GM19463 (cell line): ENCODE measurements at regions not wholly inside any gene's neighbourhood (a gene's known extent, or its start where the extent isn't known, plus 50 kb on each side); places are given as distances from the start of the nearest gene placed in this dataset.
A peak's percentile ranks its signal among the peaks of the same experiment; 100 is the strongest.

Experiments used
- ATAC-seq: cut with Tn5 transposase; IDR thresholded peaks from one replicate; pipeline ENCODE4 v1.9.1; 2021; ENCODE audit warnings: mild to moderate bottlenecking, moderate library complexity; ENCODE audit not compliant: unreplicated experiment

- no peak for ATAC-seq
Measured at GRCh38 chr2:201968476-201968875, 65.2 kb upstream of the FZD7 start.

DNA sequence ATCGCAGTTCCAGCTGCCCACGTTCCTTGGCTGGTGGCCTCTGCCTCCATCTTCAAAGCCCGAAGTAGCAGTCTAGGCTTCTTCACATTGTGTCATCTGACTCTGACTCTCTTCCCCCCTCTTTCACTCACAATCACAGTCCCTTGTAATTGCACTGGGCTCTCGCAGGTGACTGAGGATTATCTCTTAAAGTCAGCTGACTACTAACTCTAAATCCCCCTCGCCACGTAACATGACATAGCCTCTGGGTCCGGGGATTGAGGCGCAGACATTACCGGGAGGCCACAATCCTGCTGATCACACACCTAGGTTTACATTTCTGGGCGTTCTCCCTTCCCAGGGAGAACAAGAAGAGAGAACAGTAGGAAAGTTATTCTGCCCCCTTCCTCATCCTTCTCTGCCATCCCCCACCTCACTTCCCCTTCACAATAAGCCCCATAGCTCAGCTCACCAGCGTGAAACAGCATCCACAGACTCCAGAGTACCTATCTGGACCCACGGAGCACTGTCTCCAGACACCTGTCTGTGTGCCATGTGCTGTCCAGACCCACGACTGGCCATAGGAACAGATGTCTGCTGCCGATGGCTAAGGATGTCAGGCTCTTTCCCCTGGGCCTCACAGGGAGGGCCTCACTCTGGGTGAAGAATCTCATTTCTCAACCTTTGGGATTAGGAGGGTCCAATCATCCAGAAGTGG lies 64.3 kb upstream of the FZD7 start:
- no peak for ATAC-seq

- no peak for ATAC-seq
Measured at GRCh38 chr2:201969938-201970785, 63.5 kb upstream of the FZD7 start.

DNA sequence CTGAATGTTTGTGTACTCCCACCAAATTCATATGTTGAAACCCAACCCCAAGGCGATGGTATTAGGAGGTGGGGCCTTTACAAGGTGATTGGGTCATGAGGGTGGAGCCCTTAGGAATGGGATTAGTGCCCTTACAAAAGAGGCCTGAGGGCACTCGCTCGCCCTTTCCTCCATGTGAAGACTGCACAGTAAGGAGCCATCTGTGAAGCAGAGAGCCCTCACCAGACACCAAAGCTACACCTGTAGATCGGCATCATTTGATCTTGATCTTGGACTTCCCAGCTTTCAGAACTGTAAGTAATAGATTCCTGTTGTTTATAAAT lies 62.9 kb upstream of the FZD7 start:
- no peak for ATAC-seq

DNA sequence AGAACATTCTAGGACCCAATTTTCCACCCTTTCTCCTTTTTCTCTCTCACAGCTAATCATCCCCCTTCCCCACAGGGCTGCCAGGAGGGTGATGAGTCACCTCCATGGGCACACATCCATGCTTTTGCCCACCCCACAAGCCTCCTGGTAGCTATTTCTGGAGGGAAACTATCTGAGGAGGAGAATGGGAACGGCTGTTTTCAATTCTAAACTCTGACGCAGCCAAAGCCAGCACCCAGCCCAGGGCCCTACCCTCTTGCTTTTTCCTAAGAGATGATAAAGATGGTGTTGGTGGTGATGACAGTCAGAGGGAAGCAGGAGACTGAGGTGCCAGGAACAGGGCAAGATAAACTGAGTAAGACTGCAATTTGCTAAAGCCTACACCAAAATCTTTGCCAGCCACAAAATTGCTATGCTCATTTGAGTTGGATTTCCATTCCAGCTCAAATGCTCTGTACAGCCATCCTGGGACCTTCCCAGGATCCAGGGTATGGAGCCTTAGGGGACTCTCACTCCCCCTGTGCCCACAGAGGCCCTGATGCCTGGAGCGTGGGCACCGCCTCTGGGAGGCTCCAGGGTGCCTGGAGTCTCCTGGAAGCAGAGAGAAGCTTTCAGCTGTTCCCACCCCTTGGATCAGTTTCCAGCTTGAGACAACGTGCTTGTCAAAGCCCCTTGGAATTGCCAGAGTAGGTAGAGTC lies 62.0 kb upstream of the FZD7 start:
- ATAC-seq = no peak

- ATAC-seq = no peak
Measured at GRCh38 chr2:201972621-201973255, 60.9 kb upstream of the FZD7 start.

DNA sequence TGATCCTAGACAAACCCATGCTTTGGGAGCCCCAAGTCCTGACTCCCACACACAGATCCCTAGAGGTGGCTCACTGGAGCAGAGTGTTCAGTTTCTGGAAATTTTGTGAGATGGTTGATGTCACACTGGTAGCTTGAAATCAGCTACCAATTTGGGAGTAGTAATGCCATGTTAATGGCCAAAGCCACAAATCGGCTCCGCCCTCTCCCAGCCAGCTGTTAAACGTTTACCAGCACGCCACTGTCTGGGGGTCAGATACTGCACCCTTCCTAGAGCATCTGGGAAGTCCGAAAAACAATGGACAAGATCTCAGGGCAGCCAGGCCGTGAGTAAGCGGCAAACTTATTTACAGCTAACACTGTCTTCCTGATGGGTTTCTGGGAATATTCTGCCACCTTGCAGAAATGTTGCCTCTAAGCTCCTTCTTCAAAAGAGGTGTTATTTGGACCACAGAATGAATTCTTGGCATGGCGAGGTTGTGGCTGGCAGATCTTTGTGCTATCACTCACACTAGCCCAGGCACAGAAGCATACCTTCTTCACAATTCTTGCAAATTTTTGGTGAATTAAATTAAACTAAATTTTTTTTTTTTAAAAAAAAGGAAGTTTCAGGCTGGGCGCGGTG lies 60.2 kb upstream of the FZD7 start:
- ATAC-seq = no peak

- ATAC-seq = no peak
Measured at GRCh38 chr2:201974171-201975100, 59.2 kb upstream of the FZD7 start.

DNA sequence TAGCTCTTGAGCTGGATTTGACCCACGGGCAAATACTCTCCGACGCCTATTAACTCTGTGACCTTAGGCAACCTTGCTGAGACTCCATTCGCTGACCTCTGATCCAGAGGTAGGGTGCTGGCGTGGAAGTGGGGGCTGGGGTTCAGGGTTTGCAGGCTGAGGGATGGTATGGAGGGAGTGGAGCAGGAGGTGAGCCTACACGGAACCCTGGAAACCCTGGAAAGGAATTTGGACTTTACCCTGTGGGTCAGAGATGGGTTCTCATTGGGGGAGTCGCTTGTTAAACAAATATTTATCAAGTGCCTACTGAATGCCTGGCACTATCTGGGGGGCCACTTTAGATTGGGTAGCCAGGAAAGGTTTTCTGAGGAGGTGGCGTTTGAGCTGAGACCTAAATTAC lies 58.2 kb upstream of the FZD7 start:
- ATAC-seq = no peak

DNA sequence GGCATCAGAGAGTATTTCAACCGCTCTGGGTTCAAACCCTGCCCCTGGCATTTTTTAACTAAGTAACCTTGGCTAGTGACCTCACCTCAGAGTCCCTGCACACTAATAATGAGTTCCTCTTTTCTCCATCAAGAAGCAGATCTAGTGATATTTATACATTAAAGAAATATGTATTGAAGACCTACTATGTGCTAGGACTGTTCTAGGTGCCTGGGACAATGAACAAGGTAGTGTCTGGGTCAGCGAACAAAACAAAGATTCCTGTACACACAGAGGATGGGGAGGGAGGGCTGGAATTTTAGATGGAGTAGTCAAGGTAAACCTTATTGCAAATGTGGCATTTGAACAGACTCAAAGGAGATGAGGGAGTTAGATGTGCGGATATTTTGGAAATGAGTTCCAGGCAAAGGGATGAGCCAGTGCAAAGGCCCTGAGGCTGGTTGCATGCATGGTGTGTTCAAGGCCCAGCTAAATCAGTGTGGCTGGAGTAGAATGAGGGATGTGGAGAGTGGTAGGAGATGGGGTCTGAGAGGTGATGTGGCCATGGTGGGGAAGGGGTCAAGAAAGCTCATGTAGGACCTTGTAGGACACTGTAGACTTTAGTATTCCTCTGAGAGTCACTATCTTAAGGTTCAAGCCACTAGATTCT lies 57.6 kb upstream of the FZD7 start:
- no peak for ATAC-seq

- ATAC-seq = no peak
Measured at GRCh38 chr2:201977651-201978050, 56.0 kb upstream of the FZD7 start.

GRCh38 chr2:201978333-201978732 lies 55.3 kb upstream of the FZD7 start:
- ATAC-seq = no peak

GRCh38 chr2:201978986-201979385 lies 54.7 kb upstream of the FZD7 start:
- no peak for ATAC-seq

DNA sequence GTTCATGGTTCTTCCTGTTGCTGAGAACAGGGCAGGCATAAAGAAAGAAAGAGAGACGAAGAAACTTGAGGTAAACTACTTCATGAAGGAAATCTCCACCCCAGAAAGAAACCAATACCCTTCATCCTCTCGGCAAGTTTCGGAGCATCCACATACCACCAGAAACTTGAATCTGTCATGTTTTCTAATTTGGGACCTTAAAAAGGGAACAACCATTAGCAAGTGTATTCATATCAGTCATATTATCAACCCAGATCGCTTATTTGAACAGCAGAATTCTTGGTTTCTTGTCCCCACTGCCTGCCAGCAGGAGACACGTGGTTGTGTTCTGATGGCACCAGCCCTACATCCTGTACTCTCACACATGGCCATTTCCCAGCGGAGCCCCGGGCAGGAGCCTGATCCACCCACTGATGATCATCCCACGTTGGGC lies 53.2 kb upstream of the FZD7 start:
- peak; percentile 55 for ATAC-seq

GRCh38 chr2:201980946-201981345 lies 52.7 kb upstream of the FZD7 start:
- no peak for ATAC-seq

GRCh38 chr2:201983174-201983573 lies 50.5 kb upstream of the FZD7 start:
- ATAC-seq = no peak

DNA sequence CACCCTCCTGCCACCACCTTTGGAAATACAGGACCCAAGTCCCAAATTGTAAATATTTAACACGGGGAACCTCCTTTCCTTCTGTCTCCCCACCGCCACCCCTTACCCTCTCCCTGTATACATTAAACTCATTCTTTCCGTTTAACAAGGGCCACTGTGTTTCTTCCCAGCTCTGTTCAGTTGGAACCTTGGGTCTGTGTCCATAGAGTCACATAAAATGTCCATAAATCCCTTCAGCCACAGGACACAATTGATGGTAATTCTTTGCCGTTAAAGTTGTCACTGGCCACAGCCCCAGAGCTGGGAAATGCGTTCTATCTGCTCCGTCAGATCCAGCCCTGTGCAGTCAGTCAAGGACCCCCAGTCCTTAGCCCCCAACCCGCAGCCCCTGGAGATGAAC lies 49.9 kb upstream of the FZD7 start:
- no peak for ATAC-seq
